ENCODE measurements at regions not wholly inside any gene's neighbourhood (a gene's known extent, or its start where the extent isn't known, plus 50 kb on each side); places are given as distances from the start of the nearest gene placed in this dataset.

DNA sequence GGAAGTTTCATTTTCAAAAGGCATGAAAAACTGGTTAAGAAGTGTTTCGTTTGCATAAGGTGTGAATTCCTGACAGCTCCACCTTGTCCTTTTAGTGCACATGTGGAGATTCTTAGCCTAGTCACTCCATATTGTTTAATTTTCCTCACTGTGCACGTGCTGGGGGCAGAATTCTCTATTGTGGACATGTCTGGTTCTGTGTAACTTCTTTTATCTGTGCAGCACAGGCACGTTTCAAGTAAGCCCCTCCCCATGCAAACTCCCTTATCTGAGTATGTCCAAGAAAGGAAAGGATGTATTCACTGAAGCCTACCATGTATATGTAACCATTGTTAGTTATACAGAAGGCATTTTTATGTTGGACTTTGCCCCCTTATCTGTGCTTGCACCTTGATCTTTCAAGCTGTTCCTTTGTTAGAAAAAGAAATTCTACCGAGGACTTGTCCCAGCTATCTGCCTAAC lies 1346.3 kb downstream of the REEP3 start:
- Histone ChIP-seq H3K4me3 (ENCODE audit: low read depth, low read length) (no peak overlapping the region), H3K36me3 (ENCODE audit: control insufficient read depth in 2 of 2, insufficient read depth in 1 of 2, low read length in 2 of 2) (no peaks in the 10 kb centered on the region), H3K27ac (ENCODE audit: extremely low read depth, low read depth, low read length) (no peak overlapping the region), H3K9me3 (ENCODE audit: control insufficient read depth, insufficient read depth, low read depth, low read length) (no peaks in the 10 kb centered on the region), H3K4me1 (ENCODE audit: control insufficient read depth, insufficient read depth, low read length) (no peaks in the 10 kb centered on the region)
- ChIA-PET POLR2A (no interaction called here), CTCF (no interaction called here)
- TF ChIP-seq, protein P1, sequence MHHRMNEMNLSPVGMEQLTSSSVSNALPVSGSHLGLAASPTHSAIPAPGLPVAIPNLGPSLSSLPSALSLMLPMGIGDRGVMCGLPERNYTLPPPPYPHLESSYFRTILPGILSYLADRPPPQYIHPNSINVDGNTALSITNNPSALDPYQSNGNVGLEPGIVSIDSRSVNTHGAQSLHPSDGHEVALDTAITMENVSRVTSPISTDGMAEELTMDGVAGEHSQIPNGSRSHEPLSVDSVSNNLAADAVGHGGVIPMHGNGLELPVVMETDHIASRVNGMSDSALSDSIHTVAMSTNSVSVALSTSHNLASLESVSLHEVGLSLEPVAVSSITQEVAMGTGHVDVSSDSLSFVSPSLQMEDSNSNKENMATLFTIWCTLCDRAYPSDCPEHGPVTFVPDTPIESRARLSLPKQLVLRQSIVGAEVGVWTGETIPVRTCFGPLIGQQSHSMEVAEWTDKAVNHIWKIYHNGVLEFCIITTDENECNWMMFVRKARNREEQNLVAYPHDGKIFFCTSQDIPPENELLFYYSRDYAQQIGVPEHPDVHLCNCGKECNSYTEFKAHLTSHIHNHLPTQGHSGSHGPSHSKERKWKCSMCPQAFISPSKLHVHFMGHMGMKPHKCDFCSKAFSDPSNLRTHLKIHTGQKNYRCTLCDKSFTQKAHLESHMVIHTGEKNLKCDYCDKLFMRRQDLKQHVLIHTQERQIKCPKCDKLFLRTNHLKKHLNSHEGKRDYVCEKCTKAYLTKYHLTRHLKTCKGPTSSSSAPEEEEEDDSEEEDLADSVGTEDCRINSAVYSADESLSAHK (tag by site-specific recombination; IDR thresholded peaks at IDR 0.05) = no peak
- TF ChIP-seq BCL11B (tag by site-specific recombination; IDR thresholded peaks at IDR 0.05; ENCODE audit: low read depth) (no peak), TCF7L2 (IDR thresholded peaks at IDR 0.05; ENCODE audit: borderline replicate concordance, low read depth, low read length) (no peak), BCL11A (tag by site-specific recombination; IDR thresholded peaks at IDR 0.05; ENCODE audit: low read depth) (no peak), ZIC2 (tag by site-specific recombination; IDR thresholded peaks at IDR 0.05) (no peak), TRIM28 (IDR thresholded peaks at IDR 0.05; ENCODE audit: borderline replicate concordance, low read length) (no peak), ZNF184 (tag by site-specific recombination; IDR thresholded peaks at IDR 0.05) (no peak), ZNF223 (tag by site-specific recombination; IDR thresholded peaks at IDR 0.05) (no peak), ZXDB (tag by site-specific recombination; IDR thresholded peaks at IDR 0.05) (no peak)
- TF ChIP-seq, protein P2, sequence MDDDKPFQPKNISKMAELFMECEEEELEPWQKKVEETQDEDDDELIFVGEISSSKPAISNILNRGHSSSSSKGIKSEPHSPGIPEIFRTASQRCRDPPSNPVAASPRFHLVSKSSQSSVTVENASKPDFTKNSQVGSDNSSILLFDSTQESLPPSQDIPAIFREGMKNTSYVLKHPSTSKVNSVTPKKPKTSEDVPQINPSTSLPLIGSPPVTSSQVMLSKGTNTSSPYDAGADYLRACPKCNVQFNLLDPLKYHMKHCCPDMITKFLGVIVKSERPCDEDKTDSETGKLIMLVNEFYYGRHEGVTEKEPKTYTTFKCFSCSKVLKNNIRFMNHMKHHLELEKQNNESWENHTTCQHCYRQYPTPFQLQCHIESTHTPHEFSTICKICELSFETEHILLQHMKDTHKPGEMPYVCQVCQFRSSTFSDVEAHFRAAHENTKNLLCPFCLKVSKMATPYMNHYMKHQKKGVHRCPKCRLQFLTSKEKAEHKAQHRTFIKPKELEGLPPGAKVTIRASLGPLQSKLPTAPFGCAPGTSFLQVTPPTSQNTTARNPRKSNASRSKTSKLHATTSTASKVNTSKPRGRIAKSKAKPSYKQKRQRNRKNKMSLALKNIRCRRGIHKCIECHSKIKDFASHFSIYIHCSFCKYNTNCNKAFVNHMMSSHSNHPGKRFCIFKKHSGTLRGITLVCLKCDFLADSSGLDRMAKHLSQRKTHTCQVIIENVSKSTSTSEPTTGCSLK (tag by site-specific recombination; IDR thresholded peaks at IDR 0.05) = no peak
- TF ChIP-seq, protein P3, sequence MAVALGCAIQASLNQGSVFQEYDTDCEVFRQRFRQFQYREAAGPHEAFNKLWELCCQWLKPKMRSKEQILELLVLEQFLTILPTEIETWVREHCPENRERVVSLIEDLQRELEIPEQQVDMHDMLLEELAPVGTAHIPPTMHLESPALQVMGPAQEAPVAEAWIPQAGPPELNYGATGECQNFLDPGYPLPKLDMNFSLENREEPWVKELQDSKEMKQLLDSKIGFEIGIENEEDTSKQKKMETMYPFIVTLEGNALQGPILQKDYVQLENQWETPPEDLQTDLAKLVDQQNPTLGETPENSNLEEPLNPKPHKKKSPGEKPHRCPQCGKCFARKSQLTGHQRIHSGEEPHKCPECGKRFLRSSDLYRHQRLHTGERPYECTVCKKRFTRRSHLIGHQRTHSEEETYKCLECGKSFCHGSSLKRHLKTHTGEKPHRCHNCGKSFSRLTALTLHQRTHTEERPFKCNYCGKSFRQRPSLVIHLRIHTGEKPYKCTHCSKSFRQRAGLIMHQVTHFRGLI (tag by site-specific recombination; IDR thresholded peaks at IDR 0.05) = no peak
- TF ChIP-seq, protein P4, sequence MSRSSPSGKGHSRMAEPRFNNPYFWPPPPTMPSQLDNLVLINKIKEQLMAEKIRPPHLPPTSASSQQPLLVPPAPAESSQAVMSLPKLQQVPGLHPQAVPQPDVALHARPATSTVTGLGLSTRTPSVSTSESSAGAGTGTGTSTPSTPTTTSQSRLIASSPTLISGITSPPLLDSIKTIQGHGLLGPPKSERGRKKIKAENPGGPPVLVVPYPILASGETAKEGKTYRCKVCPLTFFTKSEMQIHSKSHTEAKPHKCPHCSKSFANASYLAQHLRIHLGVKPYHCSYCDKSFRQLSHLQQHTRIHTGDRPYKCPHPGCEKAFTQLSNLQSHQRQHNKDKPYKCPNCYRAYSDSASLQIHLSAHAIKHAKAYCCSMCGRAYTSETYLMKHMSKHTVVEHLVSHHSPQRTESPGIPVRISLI (tag by site-specific recombination; IDR thresholded peaks at IDR 0.05) = no peak
- TF ChIP-seq, protein P5, sequence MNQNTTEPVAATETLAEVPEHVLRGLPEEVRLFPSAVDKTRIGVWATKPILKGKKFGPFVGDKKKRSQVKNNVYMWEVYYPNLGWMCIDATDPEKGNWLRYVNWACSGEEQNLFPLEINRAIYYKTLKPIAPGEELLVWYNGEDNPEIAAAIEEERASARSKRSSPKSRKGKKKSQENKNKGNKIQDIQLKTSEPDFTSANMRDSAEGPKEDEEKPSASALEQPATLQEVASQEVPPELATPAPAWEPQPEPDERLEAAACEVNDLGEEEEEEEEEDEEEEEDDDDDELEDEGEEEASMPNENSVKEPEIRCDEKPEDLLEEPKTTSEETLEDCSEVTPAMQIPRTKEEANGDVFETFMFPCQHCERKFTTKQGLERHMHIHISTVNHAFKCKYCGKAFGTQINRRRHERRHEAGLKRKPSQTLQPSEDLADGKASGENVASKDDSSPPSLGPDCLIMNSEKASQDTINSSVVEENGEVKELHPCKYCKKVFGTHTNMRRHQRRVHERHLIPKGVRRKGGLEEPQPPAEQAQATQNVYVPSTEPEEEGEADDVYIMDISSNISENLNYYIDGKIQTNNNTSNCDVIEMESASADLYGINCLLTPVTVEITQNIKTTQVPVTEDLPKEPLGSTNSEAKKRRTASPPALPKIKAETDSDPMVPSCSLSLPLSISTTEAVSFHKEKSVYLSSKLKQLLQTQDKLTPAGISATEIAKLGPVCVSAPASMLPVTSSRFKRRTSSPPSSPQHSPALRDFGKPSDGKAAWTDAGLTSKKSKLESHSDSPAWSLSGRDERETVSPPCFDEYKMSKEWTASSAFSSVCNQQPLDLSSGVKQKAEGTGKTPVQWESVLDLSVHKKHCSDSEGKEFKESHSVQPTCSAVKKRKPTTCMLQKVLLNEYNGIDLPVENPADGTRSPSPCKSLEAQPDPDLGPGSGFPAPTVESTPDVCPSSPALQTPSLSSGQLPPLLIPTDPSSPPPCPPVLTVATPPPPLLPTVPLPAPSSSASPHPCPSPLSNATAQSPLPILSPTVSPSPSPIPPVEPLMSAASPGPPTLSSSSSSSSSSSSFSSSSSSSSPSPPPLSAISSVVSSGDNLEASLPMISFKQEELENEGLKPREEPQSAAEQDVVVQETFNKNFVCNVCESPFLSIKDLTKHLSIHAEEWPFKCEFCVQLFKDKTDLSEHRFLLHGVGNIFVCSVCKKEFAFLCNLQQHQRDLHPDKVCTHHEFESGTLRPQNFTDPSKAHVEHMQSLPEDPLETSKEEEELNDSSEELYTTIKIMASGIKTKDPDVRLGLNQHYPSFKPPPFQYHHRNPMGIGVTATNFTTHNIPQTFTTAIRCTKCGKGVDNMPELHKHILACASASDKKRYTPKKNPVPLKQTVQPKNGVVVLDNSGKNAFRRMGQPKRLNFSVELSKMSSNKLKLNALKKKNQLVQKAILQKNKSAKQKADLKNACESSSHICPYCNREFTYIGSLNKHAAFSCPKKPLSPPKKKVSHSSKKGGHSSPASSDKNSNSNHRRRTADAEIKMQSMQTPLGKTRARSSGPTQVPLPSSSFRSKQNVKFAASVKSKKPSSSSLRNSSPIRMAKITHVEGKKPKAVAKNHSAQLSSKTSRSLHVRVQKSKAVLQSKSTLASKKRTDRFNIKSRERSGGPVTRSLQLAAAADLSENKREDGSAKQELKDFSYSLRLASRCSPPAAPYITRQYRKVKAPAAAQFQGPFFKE (tag by site-specific recombination; IDR thresholded peaks at IDR 0.05; ENCODE audit: borderline replicate concordance) = no peak
